HepG2 (cell line): ENCODE measurements at regions not wholly inside any gene's neighbourhood (a gene's known extent, or its start where the extent isn't known, plus 50 kb on each side); places are given as distances from the start of the nearest gene placed in this dataset.

ENCODE experiments used
- ATAC-seq: fragments of 200-7000 bp; cut with Tn5 transposase; 3 replicates; pipeline ENCODE4 v1.9.1; 2020; ENCODE audit warnings: mild to moderate bottlenecking, moderate library complexity
- BruUV-seq: library from RNA; stranded (reverse); fragments of 400-500 nt; replicated peaks from 2 replicates; lab custom pipeline; 2021; lab: Mats Ljungman, UMichigan
- CTCF ChIA-PET: fragments of 300-600 bp; formaldehyde crosslinking; extraction: SDS; loops from one replicate; lab custom pipeline; 2021; ENCODE audit warnings: low total read pairs, inconsistent platforms, low intra/inter-chr PET ratio; lab: Yijun Ruan, JAX
- POLR2A ChIA-PET: fragments of 350-600 bp; sonication (Branson Sonifier 250); formaldehyde crosslinking; loops from one replicate; lab custom pipeline; 2020; ENCODE audit warnings: antibody characterized with exemption, inconsistent platforms; lab: Yijun Ruan, JAX
- DNase-seq: peaks from one replicate; pipeline ENCODE4 v3.0.0-alpha.2; 2015; ENCODE audit warnings: low spot score
- FAIRE-seq: peaks from 3 replicates; lab custom pipeline; 2011; peaks lifted over from hg19 to GRCh38; lab: Jason Lieb, UNC
- H2AFZ ChIP-seq: one replicate; pipeline ENCODE4 v1.6.1; 2011; ENCODE audit warnings: low read length, inconsistent platforms
- H3K27ac ChIP-seq: fragments of 300-600 bp; 3 replicates; pipeline ENCODE4 v1.8.0; 2011; ENCODE audit warnings: mixed run types, mild to moderate bottlenecking, mixed read lengths, low read length, inconsistent platforms; ENCODE audit not compliant: insufficient read depth; ENCODE audit errors: extremely low read length
- H3K27me3 ChIP-seq, 2 experiments: fragments of 200-600 bp in 1 of 2; 2 replicates in 1 of 2; 3 replicates in 1 of 2; pipeline versions ENCODE4 v1.6.0 to v1.8.0; 2011; ENCODE audit warnings: low read length in 2 of 2, mild to moderate bottlenecking in 2 of 2, moderate library complexity in 2 of 2, inconsistent platforms in 1 of 2; ENCODE audit not compliant: insufficient read depth in 2 of 2, control insufficient read depth in 1 of 2
- H3K36me3 ChIP-seq, 2 experiments: fragments of 200-600 bp in 1 of 2; replicated peaks in 1 of 2; 2 replicates in 1 of 2; 3 replicates in 1 of 2; pipeline versions ENCODE4 v1.5.1 to v1.8.0; 2011; ENCODE audit warnings: low read length in 2 of 2, inconsistent platforms in 1 of 2; ENCODE audit not compliant: insufficient read depth in 2 of 2, control insufficient read depth in 1 of 2
- H3K4me1 ChIP-seq: 2 replicates; pipeline ENCODE4 v1.5.1; 2012; ENCODE audit warnings: low read length, inconsistent platforms; ENCODE audit not compliant: insufficient read depth
- H3K4me2 ChIP-seq: 2 replicates; pipeline ENCODE4 v1.6.0; 2011; ENCODE audit warnings: low read depth, low read length, inconsistent platforms
- H3K4me3 ChIP-seq, 3 experiments: fragments of 200-600 bp in 1 of 3; sonication (generic), shearing (Covaris generic) in 1 of 3; replicated peaks in 1 of 3; 2 replicates each; pipeline ENCODE4 v1.5.1; 2011 to 2016; ENCODE audit warnings: low read length in 3 of 3, inconsistent platforms in 2 of 3, low read depth in 2 of 3, mild to moderate bottlenecking in 2 of 3, control low read depth in 1 of 3, mixed read lengths in 1 of 3; ENCODE audit not compliant: insufficient read depth in 1 of 3
- H3K79me2 ChIP-seq: one replicate; pipeline ENCODE4 v1.6.1; 2011; ENCODE audit warnings: low read length, inconsistent platforms; ENCODE audit not compliant: insufficient read depth
- H3K9ac ChIP-seq: 2 replicates; pipeline ENCODE4 v1.6.0; 2011; ENCODE audit warnings: mild to moderate bottlenecking, low read depth, low read length, inconsistent platforms; ENCODE audit not compliant: insufficient read depth
- H3K9me3 ChIP-seq: 2 replicates; pipeline ENCODE4 v1.5.1; 2012; ENCODE audit warnings: mild to moderate bottlenecking, low read length
- H4K20me1 ChIP-seq: 2 replicates; pipeline ENCODE4 v1.6.0; 2011; ENCODE audit warnings: inconsistent platforms, mild to moderate bottlenecking, low read length, moderate library complexity; ENCODE audit not compliant: insufficient read depth
- ESRRA ChIP-seq: sonication (generic); formaldehyde crosslinking; IDR thresholded peaks from 2 replicates; pipeline ENCODE4 v1.5.1; 2020; ENCODE audit warnings: mild to moderate bottlenecking, low read depth, missing genetic modification reagents
- HINFP ChIP-seq: sonication (generic); formaldehyde crosslinking; IDR thresholded peaks from 2 replicates; pipeline ENCODE4 v1.4.0; 2020; ENCODE audit warnings: low read depth, mild to moderate bottlenecking, missing genetic modification reagents
- MEIS2 ChIP-seq: sonication (generic); formaldehyde crosslinking; IDR thresholded peaks from 2 replicates; pipeline ENCODE4 v1.9.0; 2021; ENCODE audit warnings: mild to moderate bottlenecking, missing genetic modification reagents
- NCOA2 ChIP-seq: sonication (generic); formaldehyde crosslinking; IDR thresholded peaks from 2 replicates; pipeline ENCODE4 v1.8.0; 2022; ENCODE audit warnings: inconsistent platforms
- SIN3A ChIP-seq: IDR thresholded peaks from 2 replicates; pipeline ENCODE4 v1.6.1; 2011; ENCODE audit warnings: low read depth, mild to moderate bottlenecking, control low read depth, low read length, borderline replicate concordance
- ZNF10 ChIP-seq: sonication (generic); formaldehyde crosslinking; IDR thresholded peaks from 2 replicates; pipeline ENCODE4 v1.4.0; 2020; ENCODE audit warnings: mild to moderate bottlenecking, low read depth, missing genetic modification reagents, borderline replicate concordance
- ZNF121 ChIP-seq: sonication (generic); formaldehyde crosslinking; IDR thresholded peaks from 2 replicates; pipeline ENCODE4 v1.5.0; 2020; ENCODE audit warnings: mild to moderate bottlenecking, missing genetic modification reagents
- ZNF224 ChIP-seq: sonication (generic); formaldehyde crosslinking; IDR thresholded peaks from 2 replicates; pipeline ENCODE4 v1.5.0; 2020; ENCODE audit warnings: mild to moderate bottlenecking, missing genetic modification reagents
- ZNF501 ChIP-seq: sonication (generic); formaldehyde crosslinking; IDR thresholded peaks from 2 replicates; pipeline ENCODE4 v1.5.1; 2020; ENCODE audit warnings: mild to moderate bottlenecking, moderate library complexity, missing genetic modification reagents
- ZNF510 ChIP-seq: sonication (generic); formaldehyde crosslinking; IDR thresholded peaks from 2 replicates; pipeline ENCODE4 v1.4.0; 2020; ENCODE audit warnings: low read depth, mild to moderate bottlenecking, missing genetic modification reagents
- ZNF703 ChIP-seq: sonication (generic); formaldehyde crosslinking; IDR thresholded peaks from 2 replicates; pipeline ENCODE4 v1.5.1; 2020; ENCODE audit warnings: missing genetic modification reagents, mild to moderate bottlenecking, moderate library complexity, borderline replicate concordance
- ZNF724P ChIP-seq: sonication (generic); formaldehyde crosslinking; IDR thresholded peaks from 2 replicates; pipeline ENCODE4 v1.8.0; 2022; ENCODE audit warnings: missing genetic modification reagents, borderline replicate concordance
- ZNF839 ChIP-seq: sonication (generic); formaldehyde crosslinking; IDR thresholded peaks from 2 replicates; pipeline ENCODE4 v1.4.0; 2020; ENCODE audit warnings: missing genetic modification reagents, mild to moderate bottlenecking, borderline replicate concordance
- WGBS: methylation state at CpG from one replicate; pipeline ENCODE4 v1.1.6; 2017; ENCODE audit warnings: low lambda C conversion rate; 5-methylcytosine and 5-hydroxymethylcytosine counted together
- in situ Hi-C: cut with HindIII; loops from 2 replicates; pipeline ENCODE4 v1.10.0; 2017; ENCODE audit warnings: low pct_unique_long_range_greater_than_20kb; ENCODE audit not compliant: extremely low pct_ligation_motif_present
- intact Hi-C: fragments of 100-400 bp; cut with micrococcal nuclease; formaldehyde crosslinking; loops from one replicate; pipeline ENCODE4 v1.10.0; 2022; ENCODE audit not compliant: unreplicated experiment
- TF ChIP-seq, protein P1 (sequence below): sonication (generic); formaldehyde crosslinking; IDR thresholded peaks from 2 replicates; pipeline ENCODE4 v1.4.0; 2020; ENCODE audit warnings: mild to moderate bottlenecking, missing genetic modification reagents, borderline replicate concordance

DNA sequence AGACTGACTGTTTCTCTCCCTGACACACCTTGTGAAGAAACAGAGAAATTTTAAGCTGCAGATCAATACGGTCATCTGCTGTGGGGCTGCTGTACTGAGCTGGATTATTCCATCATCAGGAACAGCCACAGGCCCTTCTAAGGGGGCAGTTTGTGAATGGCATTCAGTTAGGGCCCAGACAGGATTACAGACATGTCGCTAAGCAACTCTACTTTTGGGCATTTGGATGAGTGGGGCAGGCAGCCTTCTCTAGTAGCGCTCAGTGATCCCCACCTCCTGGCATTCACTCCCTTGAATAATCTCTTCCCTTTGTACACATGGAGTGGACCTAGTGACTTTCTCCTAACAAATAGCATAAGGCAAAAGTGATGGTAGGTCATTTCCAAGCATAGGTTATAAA is 144.4 kb upstream of the RARB start:
- no peak for FAIRE-seq
- in situ Hi-C loops = no loop called here
- CTCF ChIA-PET = no interaction called here

More for the DNA sequence above, 144.4 kb upstream of the RARB start:
- Histone ChIP-seq H3K27me3 (no peaks in the 10 kb centered on the region), H3K9me3 (no peaks in the 10 kb centered on the region), H3K36me3 (no peaks in the 10 kb centered on the region), H3K27ac (no peak overlapping the region), H4K20me1 (no peaks in the 10 kb centered on the region), H3K4me1 (no peaks in the 10 kb centered on the region), H3K4me2 (no peak overlapping the region), H2AFZ (no peak overlapping the region), H3K9ac (no peak overlapping the region), H3K79me2 (no peaks in the 10 kb centered on the region), H3K4me3 (no peak overlapping the region)
- ATAC-seq (no peak), DNase-seq (no peak)
- 100% methylated on average over 2 of the region's 3 CpGs for WGBS
- TF ChIP-seq HINFP (CRISPR knock-in tag) (no peak), ZNF703 (CRISPR knock-in tag) (no peak), ESRRA (CRISPR knock-in tag) (no peak), ZNF839 (CRISPR knock-in tag) (no peak), ZNF510 (CRISPR knock-in tag) (no peak), NCOA2 (CRISPR knock-in tag) (no peak), ZNF224 (CRISPR knock-in tag) (no peak), SIN3A (no peak), ZNF121 (CRISPR knock-in tag) (no peak), ZNF10 (CRISPR knock-in tag) (no peak), ZNF501 (no peak), MEIS2 (CRISPR knock-in tag) (no peak), ZNF724P (no peak)
- TF ChIP-seq, protein P1, sequence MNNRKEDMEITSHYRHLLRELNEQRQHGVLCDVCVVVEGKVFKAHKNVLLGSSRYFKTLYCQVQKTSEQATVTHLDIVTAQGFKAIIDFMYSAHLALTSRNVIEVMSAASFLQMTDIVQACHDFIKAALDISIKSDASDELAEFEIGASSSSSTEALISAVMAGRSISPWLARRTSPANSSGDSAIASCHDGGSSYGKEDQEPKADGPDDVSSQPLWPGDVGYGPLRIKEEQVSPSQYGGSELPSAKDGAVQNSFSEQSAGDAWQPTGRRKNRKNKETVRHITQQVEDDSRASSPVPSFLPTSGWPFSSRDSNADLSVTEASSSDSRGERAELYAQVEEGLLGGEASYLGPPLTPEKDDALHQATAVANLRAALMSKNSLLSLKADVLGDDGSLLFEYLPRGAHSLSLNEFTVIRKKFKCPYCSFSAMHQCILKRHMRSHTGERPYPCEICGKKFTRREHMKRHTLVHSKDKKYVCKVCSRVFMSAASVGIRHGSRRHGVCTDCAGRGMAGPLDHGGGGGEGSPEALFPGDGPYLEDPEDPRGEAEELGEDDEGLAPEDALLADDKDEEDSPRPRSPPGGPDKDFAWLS (CRISPR knock-in tag) = no peak
- intact Hi-C loops = no loop called here
- BruUV-seq = no TSS peak
- POLR2A ChIA-PET = no interaction called here
